BJ (cell line): ENCODE measurements at regions not wholly inside any gene's neighbourhood (a gene's known extent, or its start where the extent isn't known, plus 50 kb on each side); places are given as distances from the start of the nearest gene placed in this dataset.

ENCODE experiments used
- CTCF ChIA-PET: fragments of 350-600 bp; formaldehyde crosslinking; extraction: SDS; loops from one replicate; lab custom pipeline; 2021; ENCODE audit warnings: antibody characterized with exemption, inconsistent platforms; lab: Yijun Ruan, JAX
- POLR2A ChIA-PET: fragments of 300-600 bp; sonication (Branson Sonifier 250); formaldehyde crosslinking; extraction: SDS; loops from one replicate; lab custom pipeline; 2021; ENCODE audit warnings: antibody characterized with exemption; lab: Charles Lee
- DNase-seq: peaks from one replicate; pipeline ENCODE4 v3.0.0-alpha.2; 2011; ENCODE audit warnings: low read depth
- H3K27me3 ChIP-seq: 2 replicates; pipeline ENCODE4 v1.6.0; 2011; ENCODE audit warnings: low read length; ENCODE audit not compliant: control insufficient read depth, insufficient read depth
- H3K36me3 ChIP-seq: 2 replicates; pipeline ENCODE4 v1.5.1; 2011; ENCODE audit warnings: low read length; ENCODE audit not compliant: control insufficient read depth, insufficient read depth
- H3K4me3 ChIP-seq: 2 replicates; pipeline ENCODE4 v1.5.1; 2011; ENCODE audit warnings: low read depth, mild to moderate bottlenecking, control low read depth, low read length
- TF ChIP-seq, protein P1 (sequence below): IDR thresholded peaks from 2 replicates; pipeline ENCODE4 v1.5.1; 2011; ENCODE audit warnings: low read depth, mild to moderate bottlenecking, control low read depth, inconsistent platforms, low read length, moderate library complexity; ENCODE audit not compliant: insufficient read depth

DNA sequence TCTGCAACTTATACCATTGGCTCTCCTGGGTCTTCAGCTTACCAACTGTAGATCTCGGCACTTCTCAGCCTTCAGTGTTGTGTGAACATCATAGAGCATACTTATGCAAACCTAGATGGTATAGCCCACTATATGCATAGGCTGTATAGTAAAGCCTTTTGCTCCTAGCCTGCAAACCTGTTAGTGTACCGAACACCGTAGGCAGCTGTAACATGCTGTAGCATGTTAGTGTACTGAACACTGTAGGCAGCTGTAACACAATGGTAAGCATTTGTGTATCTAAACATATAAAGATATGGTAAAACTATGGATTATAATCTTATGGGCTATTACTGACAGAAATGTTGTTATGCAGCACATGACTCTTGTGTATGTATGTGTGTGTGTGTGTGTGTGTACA lies 256.9 kb downstream of the WDR11 start:
- no peaks in the 10 kb centered on the region for H3K36me3 ChIP-seq
- POLR2A ChIA-PET, result no interaction called here
- CTCF ChIA-PET, result interaction anchor here (0.7 kb wide), 1 partner anchor 356 kb away, joined by 3 read pairs; no protein-coding TSS in a partner anchor

DNA sequence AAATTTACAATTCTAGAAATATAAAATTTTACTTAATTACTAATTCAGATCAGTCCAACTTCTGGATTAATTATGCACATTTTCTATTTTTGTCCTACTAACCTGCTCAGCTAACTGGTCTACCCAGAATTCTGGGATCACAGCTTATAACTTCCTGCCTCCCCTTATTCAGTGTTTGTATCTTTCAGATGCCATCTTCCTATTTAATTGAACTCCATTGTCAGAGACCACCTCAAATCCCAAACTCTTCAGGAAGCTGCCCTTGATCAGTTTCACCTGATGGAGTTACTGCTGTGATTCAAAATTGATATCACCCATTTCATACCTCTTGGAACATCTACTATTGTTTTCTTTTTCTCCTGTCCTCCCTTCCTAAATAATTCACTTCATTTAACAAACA lies 259.2 kb downstream of the WDR11 start:
- ChIA-PET CTCF (no interaction called here), POLR2A (no interaction called here)
- TF ChIP-seq, protein P1, sequence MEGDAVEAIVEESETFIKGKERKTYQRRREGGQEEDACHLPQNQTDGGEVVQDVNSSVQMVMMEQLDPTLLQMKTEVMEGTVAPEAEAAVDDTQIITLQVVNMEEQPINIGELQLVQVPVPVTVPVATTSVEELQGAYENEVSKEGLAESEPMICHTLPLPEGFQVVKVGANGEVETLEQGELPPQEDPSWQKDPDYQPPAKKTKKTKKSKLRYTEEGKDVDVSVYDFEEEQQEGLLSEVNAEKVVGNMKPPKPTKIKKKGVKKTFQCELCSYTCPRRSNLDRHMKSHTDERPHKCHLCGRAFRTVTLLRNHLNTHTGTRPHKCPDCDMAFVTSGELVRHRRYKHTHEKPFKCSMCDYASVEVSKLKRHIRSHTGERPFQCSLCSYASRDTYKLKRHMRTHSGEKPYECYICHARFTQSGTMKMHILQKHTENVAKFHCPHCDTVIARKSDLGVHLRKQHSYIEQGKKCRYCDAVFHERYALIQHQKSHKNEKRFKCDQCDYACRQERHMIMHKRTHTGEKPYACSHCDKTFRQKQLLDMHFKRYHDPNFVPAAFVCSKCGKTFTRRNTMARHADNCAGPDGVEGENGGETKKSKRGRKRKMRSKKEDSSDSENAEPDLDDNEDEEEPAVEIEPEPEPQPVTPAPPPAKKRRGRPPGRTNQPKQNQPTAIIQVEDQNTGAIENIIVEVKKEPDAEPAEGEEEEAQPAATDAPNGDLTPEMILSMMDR, result no peak
- DNase-seq, result no peak
- Histone ChIP-seq H3K4me3 (no peak overlapping the region), H3K27me3 (no peaks in the 10 kb centered on the region), H3K36me3 (no peaks in the 10 kb centered on the region)

More for the DNA sequence above, 256.9 kb downstream of the WDR11 start:
- H3K4me3 ChIP-seq, result no peak overlapping the region
- TF ChIP-seq, protein P1, result no peak
- no peaks in the 10 kb centered on the region for H3K27me3 ChIP-seq
- no peak for DNase-seq

DNA sequence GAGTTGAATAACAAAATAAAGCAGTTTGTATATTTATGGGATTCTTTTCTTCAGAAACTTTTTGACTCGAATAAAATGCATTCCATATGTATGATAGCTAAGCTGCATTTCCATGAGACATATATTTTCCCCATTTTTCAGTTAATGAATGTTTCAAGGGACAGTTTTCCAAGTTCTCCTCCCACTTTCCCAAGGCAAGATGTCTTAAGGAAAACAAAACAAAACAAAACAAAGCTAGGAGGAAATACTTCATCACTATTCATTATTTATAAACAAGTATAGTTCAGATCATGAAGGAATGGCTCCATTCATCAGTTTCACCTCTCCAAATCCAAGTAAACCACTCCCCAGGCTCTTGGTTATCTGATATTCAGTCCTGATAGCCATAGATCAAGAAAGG lies 261.0 kb downstream of the WDR11 start:
- no peak overlapping the region for H3K4me3 ChIP-seq
- no peaks in the 10 kb centered on the region for H3K27me3 ChIP-seq
- ChIA-PET POLR2A (no interaction called here), CTCF (no interaction called here)
- H3K36me3 ChIP-seq, result no peaks in the 10 kb centered on the region
- no peak for DNase-seq
- TF ChIP-seq, protein P1, result no peak

DNA sequence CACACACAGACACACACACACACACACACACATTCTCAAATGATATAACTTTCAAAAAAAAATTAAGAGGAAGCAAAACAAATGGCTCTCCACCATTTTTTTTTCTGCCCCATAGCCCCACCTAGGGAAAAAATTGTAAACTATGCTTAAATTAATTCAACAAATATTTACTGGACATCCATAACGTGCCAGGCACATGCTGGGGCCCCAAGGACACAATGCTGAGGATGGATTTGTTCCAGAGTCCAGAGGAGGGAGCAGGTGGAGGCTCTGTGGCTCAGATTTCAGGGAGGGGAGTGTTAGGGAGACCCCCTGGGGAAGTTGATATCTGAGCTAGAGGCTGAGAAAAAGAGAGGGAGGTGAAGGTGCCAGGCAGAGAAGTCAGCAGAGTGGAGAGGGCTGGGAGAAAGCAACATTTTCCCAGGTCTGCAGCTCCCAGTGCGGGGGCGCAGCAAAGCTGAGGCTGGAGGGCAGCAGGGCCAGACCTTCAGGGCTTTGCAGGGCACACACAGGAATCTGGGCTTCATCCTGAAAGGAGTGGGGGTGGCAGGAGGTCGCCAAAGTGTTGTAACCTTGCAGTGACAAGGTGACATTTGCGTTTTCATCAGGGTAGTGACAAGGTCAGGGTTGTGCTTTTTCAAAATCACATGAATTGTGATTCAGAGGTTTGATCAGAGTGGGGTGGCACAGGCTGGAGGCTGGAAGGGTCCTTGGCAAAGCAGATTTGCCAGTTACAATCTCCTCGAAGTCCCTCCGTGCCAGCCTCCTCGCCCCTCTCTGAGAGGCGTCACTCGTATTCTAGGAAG lies 261.6 kb downstream of the WDR11 start:
- H3K36me3 ChIP-seq, result no peaks in the 10 kb centered on the region
- ChIA-PET CTCF (no interaction called here), POLR2A (no interaction called here)
- no peak overlapping the region for H3K4me3 ChIP-seq
- no peak for DNase-seq
- no peaks in the 10 kb centered on the region for H3K27me3 ChIP-seq
- TF ChIP-seq, protein P1, result no peak

DNA sequence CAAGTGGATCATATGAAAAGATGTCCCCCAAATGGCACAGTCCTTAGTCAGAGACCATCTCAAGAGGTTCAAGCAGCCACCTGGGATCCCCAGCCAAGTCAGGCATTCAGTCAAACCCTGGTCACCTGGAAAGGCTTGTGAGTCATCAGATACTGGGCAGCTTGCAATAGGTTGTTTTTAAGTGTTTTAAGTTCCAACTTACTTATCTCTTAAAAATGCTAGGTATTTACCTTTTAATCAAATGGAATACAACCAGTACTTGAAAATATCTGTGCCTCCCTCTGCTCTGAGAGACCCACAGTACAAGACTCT lies 262.2 kb downstream of the WDR11 start:
- H3K4me3 ChIP-seq, result no peak overlapping the region
- ChIA-PET CTCF (no interaction called here), POLR2A (no interaction called here)
- TF ChIP-seq, protein P1, result no peak
- DNase-seq, result no peak
- H3K36me3 ChIP-seq, result no peaks in the 10 kb centered on the region
- H3K27me3 ChIP-seq, result no peaks in the 10 kb centered on the region
